ENCODE measurements at regions not wholly inside any gene's neighbourhood (a gene's known extent, or its start where the extent isn't known, plus 50 kb on each side); places are given as distances from the start of the nearest gene placed in this dataset.

- Histone ChIP-seq H3K9me3 (ENCODE audit: control insufficient read depth in 1 of 2, low read length in 2 of 2) (no peaks in the 10 kb centered on the region), H3K36me3 (ENCODE audit: control insufficient read depth in 1 of 2, insufficient read depth in 2 of 2, low read length in 2 of 2) (peaks cover 2 to 10% of the 10 kb centered on the region in 2 donors), H3K4me3 (ENCODE audit: low read depth in 1 of 2, low read length in 2 of 2) (no peak overlapping the region), H3K27ac (ENCODE audit: low read length) (no peak overlapping the region), H3K27me3 (ENCODE audit: low read depth, low read length) (no peaks in the 10 kb centered on the region), H3K4me1 (ENCODE audit: control insufficient read depth in 1 of 2, insufficient read depth in 2 of 2, low read length in 2 of 2) (peaks cover 0 to 10% of the 10 kb centered on the region in 2 donors)
These were observed 133.2 kb downstream of the DISP1 start for GRCh38 chr1:222948079-222948478.

- no peaks in the 10 kb centered on the region for H3K36me3 ChIP-seq (ENCODE audit: control insufficient read depth in 1 of 2, insufficient read depth in 2 of 2, low read length in 2 of 2)
- H3K27ac ChIP-seq (ENCODE audit: low read length) = no peak overlapping the region
- H3K9me3 ChIP-seq (ENCODE audit: control insufficient read depth in 1 of 2, low read length in 2 of 2) = no peaks in the 10 kb centered on the region
- H3K27me3 ChIP-seq (ENCODE audit: low read depth, low read length) = no peaks in the 10 kb centered on the region
- peaks cover 0 to 32% of the 10 kb centered on the region in 2 donors for H3K4me1 ChIP-seq (ENCODE audit: control insufficient read depth in 1 of 2, insufficient read depth in 2 of 2, low read length in 2 of 2)
- H3K4me3 ChIP-seq (ENCODE audit: low read depth in 1 of 2, low read length in 2 of 2) = no peak overlapping the region
These were observed 136.1 kb downstream of the DISP1 start for GRCh38 chr1:222950892-222951291.

GRCh38 chr1:222953585-222953984, 138.7 kb downstream of the DISP1 start:
- peaks cover 0 to 37% of the 10 kb centered on the region in 2 donors for H3K4me1 ChIP-seq (ENCODE audit: control insufficient read depth in 1 of 2, insufficient read depth in 2 of 2, low read length in 2 of 2)
- no peaks in the 10 kb centered on the region for H3K27me3 ChIP-seq (ENCODE audit: low read depth, low read length)
- no peaks in the 10 kb centered on the region for H3K9me3 ChIP-seq (ENCODE audit: control insufficient read depth in 1 of 2, low read length in 2 of 2)
- H3K4me3 ChIP-seq (ENCODE audit: low read depth in 1 of 2, low read length in 2 of 2) = no peak overlapping the region
- no peaks in the 10 kb centered on the region for H3K36me3 ChIP-seq (ENCODE audit: control insufficient read depth in 1 of 2, insufficient read depth in 2 of 2, low read length in 2 of 2)
- H3K27ac ChIP-seq (ENCODE audit: low read length) = no peak overlapping the region

- no peak overlapping the region for H3K27ac ChIP-seq (ENCODE audit: low read length)
- H3K4me1 ChIP-seq (ENCODE audit: control insufficient read depth in 1 of 2, insufficient read depth in 2 of 2, low read length in 2 of 2) = peaks cover 0 to 31% of the 10 kb centered on the region in 2 donors
- no peaks in the 10 kb centered on the region for H3K9me3 ChIP-seq (ENCODE audit: control insufficient read depth in 1 of 2, low read length in 2 of 2)
- no peaks in the 10 kb centered on the region for H3K27me3 ChIP-seq (ENCODE audit: low read depth, low read length)
- H3K36me3 ChIP-seq (ENCODE audit: control insufficient read depth in 1 of 2, insufficient read depth in 2 of 2, low read length in 2 of 2) = no peaks in the 10 kb centered on the region
- H3K4me3 ChIP-seq (ENCODE audit: low read depth in 1 of 2, low read length in 2 of 2) = no peak overlapping the region
These were observed 141.1 kb downstream of the DISP1 start for GRCh38 chr1:222955964-222956363.

- H3K4me3 ChIP-seq (ENCODE audit: low read depth in 1 of 2, low read length in 2 of 2) = no peak overlapping the region
- no peaks in the 10 kb centered on the region for H3K27me3 ChIP-seq (ENCODE audit: low read depth, low read length)
- H3K36me3 ChIP-seq (ENCODE audit: control insufficient read depth in 1 of 2, insufficient read depth in 2 of 2, low read length in 2 of 2) = no peaks in the 10 kb centered on the region
- H3K27ac ChIP-seq (ENCODE audit: low read length) = no peak overlapping the region
- peaks cover 0 to 29% of the 10 kb centered on the region in 2 donors for H3K4me1 ChIP-seq (ENCODE audit: control insufficient read depth in 1 of 2, insufficient read depth in 2 of 2, low read length in 2 of 2)
- no peaks in the 10 kb centered on the region for H3K9me3 ChIP-seq (ENCODE audit: control insufficient read depth in 1 of 2, low read length in 2 of 2)
These were observed 141.8 kb downstream of the DISP1 start for GRCh38 chr1:222956601-222957000.

GRCh38 chr1:222967466-222968240, 152.8 kb downstream of the DISP1 start:
- H3K27me3 ChIP-seq (ENCODE audit: low read depth, low read length) = no peaks in the 10 kb centered on the region

GRCh38 chr1:222970040-222970439, 155.2 kb downstream of the DISP1 start:
- Histone ChIP-seq H3K36me3 (ENCODE audit: control insufficient read depth in 1 of 2, insufficient read depth in 2 of 2, low read length in 2 of 2) (no peaks in the 10 kb centered on the region), H3K4me1 (ENCODE audit: control insufficient read depth in 1 of 2, insufficient read depth in 2 of 2, low read length in 2 of 2) (peaks cover 0 to 3% of the 10 kb centered on the region in 2 donors), H3K27ac (ENCODE audit: low read length) (no peak overlapping the region), H3K4me3 (ENCODE audit: low read depth in 1 of 2, low read length in 2 of 2) (no peak overlapping the region), H3K27me3 (ENCODE audit: low read depth, low read length) (no peaks in the 10 kb centered on the region), H3K9me3 (ENCODE audit: control insufficient read depth in 1 of 2, low read length in 2 of 2) (no peaks in the 10 kb centered on the region)

More at GRCh38 chr1:222967466-222968240, 152.8 kb downstream of the DISP1 start:
- no peaks in the 10 kb centered on the region for H3K4me1 ChIP-seq (ENCODE audit: control insufficient read depth in 1 of 2, insufficient read depth in 2 of 2, low read length in 2 of 2)
- H3K27ac ChIP-seq (ENCODE audit: low read length) = no peak overlapping the region
- no peak overlapping the region for H3K4me3 ChIP-seq (ENCODE audit: low read depth in 1 of 2, low read length in 2 of 2)
- no peaks in the 10 kb centered on the region for H3K9me3 ChIP-seq (ENCODE audit: control insufficient read depth in 1 of 2, low read length in 2 of 2)
- H3K36me3 ChIP-seq (ENCODE audit: control insufficient read depth in 1 of 2, insufficient read depth in 2 of 2, low read length in 2 of 2) = no peaks in the 10 kb centered on the region

- H3K27ac ChIP-seq (ENCODE audit: low read length) = no peak overlapping the region
- no peaks in the 10 kb centered on the region for H3K36me3 ChIP-seq (ENCODE audit: control insufficient read depth in 1 of 2, insufficient read depth in 2 of 2, low read length in 2 of 2)
- H3K27me3 ChIP-seq (ENCODE audit: low read depth, low read length) = no peaks in the 10 kb centered on the region
- H3K4me1 ChIP-seq (ENCODE audit: control insufficient read depth in 1 of 2, insufficient read depth in 2 of 2, low read length in 2 of 2) = peaks cover 0 to 7% of the 10 kb centered on the region in 2 donors
- no peaks in the 10 kb centered on the region for H3K9me3 ChIP-seq (ENCODE audit: control insufficient read depth in 1 of 2, low read length in 2 of 2)
- H3K4me3 ChIP-seq (ENCODE audit: low read depth in 1 of 2, low read length in 2 of 2) = no peak overlapping the region
These were observed 155.9 kb downstream of the DISP1 start for GRCh38 chr1:222970711-222971110.

GRCh38 chr1:222971146-222971545, 156.3 kb downstream of the DISP1 start:
- peaks cover 0 to 7% of the 10 kb centered on the region in 2 donors for H3K4me1 ChIP-seq (ENCODE audit: control insufficient read depth in 1 of 2, insufficient read depth in 2 of 2, low read length in 2 of 2)
- H3K4me3 ChIP-seq (ENCODE audit: low read depth in 1 of 2, low read length in 2 of 2) = no peak overlapping the region
- H3K27me3 ChIP-seq (ENCODE audit: low read depth, low read length) = no peaks in the 10 kb centered on the region
- no peaks in the 10 kb centered on the region for H3K9me3 ChIP-seq (ENCODE audit: control insufficient read depth in 1 of 2, low read length in 2 of 2)
- H3K27ac ChIP-seq (ENCODE audit: low read length) = no peak overlapping the region
- no peaks in the 10 kb centered on the region for H3K36me3 ChIP-seq (ENCODE audit: control insufficient read depth in 1 of 2, insufficient read depth in 2 of 2, low read length in 2 of 2)

GRCh38 chr1:222973561-222973960, 158.7 kb downstream of the DISP1 start:
- Histone ChIP-seq H3K4me3 (ENCODE audit: low read depth in 1 of 2, low read length in 2 of 2) (no peak overlapping the region), H3K4me1 (ENCODE audit: control insufficient read depth in 1 of 2, insufficient read depth in 2 of 2, low read length in 2 of 2) (peaks cover 0 to 7% of the 10 kb centered on the region in 2 donors), H3K9me3 (ENCODE audit: control insufficient read depth in 1 of 2, low read length in 2 of 2) (no peaks in the 10 kb centered on the region), H3K27me3 (ENCODE audit: low read depth, low read length) (no peaks in the 10 kb centered on the region), H3K27ac (ENCODE audit: low read length) (no peak overlapping the region), H3K36me3 (ENCODE audit: control insufficient read depth in 1 of 2, insufficient read depth in 2 of 2, low read length in 2 of 2) (no peaks in the 10 kb centered on the region)

- Histone ChIP-seq H3K4me1 (ENCODE audit: control insufficient read depth in 1 of 2, insufficient read depth in 2 of 2, low read length in 2 of 2) (peaks cover 0 to 7% of the 10 kb centered on the region in 2 donors), H3K36me3 (ENCODE audit: control insufficient read depth in 1 of 2, insufficient read depth in 2 of 2, low read length in 2 of 2) (no peaks in the 10 kb centered on the region), H3K27me3 (ENCODE audit: low read depth, low read length) (no peaks in the 10 kb centered on the region), H3K4me3 (ENCODE audit: low read depth in 1 of 2, low read length in 2 of 2) (no peak overlapping the region), H3K27ac (ENCODE audit: low read length) (no peak overlapping the region), H3K9me3 (ENCODE audit: control insufficient read depth in 1 of 2, low read length in 2 of 2) (no peaks in the 10 kb centered on the region)
These were observed 159.7 kb downstream of the DISP1 start for GRCh38 chr1:222974496-222974895.
